Mammary epithelial cell (primary cell): ENCODE measurements at regions not wholly inside any gene's neighbourhood (a gene's known extent, or its start where the extent isn't known, plus 50 kb on each side); places are given as distances from the start of the nearest gene placed in this dataset.

ENCODE experiments used
- EZH2 ChIP-seq: IDR thresholded peaks from 2 replicates; pipeline ENCODE4 v1.6.1; 2012; ENCODE audit warnings: low read length, inconsistent platforms, borderline replicate concordance
- TF ChIP-seq, protein P1 (sequence below), 2 donors: IDR thresholded peaks in 1 of 2; conservative IDR thresholded peaks in 1 of 2; 2 replicates each; pipeline ENCODE4 v1.5.1; 2011 to 2012; ENCODE audit warnings: inconsistent platforms in 2 of 2, low read length in 2 of 2, mild to moderate bottlenecking in 2 of 2, control low read depth in 1 of 2, low read depth in 1 of 2; ENCODE audit not compliant: insufficient read depth in 1 of 2; ENCODE audit errors: extremely low read depth in 1 of 2

DNA sequence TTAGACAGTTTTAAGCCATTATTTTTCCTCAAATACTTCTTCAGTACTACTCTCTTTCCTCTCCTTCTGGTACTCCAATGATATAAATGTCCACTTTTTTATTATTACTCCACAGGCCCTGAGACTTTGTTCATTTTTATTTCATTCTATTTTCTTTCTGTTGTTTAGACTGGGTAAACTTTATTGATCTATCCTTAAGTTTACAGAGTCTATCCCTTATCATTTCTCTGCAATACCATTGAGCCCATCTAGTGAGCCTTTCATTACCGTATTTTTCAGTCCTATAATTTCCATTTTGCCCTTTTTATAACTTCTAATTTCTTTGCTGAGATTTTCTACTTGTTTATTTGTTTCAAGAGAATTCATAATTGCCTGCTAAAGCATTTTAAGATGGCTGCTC, 193.7 kb downstream of the TOX3 start:
- TF ChIP-seq, protein P1, sequence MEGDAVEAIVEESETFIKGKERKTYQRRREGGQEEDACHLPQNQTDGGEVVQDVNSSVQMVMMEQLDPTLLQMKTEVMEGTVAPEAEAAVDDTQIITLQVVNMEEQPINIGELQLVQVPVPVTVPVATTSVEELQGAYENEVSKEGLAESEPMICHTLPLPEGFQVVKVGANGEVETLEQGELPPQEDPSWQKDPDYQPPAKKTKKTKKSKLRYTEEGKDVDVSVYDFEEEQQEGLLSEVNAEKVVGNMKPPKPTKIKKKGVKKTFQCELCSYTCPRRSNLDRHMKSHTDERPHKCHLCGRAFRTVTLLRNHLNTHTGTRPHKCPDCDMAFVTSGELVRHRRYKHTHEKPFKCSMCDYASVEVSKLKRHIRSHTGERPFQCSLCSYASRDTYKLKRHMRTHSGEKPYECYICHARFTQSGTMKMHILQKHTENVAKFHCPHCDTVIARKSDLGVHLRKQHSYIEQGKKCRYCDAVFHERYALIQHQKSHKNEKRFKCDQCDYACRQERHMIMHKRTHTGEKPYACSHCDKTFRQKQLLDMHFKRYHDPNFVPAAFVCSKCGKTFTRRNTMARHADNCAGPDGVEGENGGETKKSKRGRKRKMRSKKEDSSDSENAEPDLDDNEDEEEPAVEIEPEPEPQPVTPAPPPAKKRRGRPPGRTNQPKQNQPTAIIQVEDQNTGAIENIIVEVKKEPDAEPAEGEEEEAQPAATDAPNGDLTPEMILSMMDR (conservative IDR thresholded peaks at IDR 0.05 in 1 of 2, IDR thresholded peaks at IDR 0.05 in 1 of 2; ENCODE audit: extremely low read depth in 1 of 2, insufficient read depth in 1 of 2, low read depth in 1 of 2, low read length in 2 of 2): no peak
- no peak for TF ChIP-seq EZH2
